ENCODE measurements at regions not wholly inside any gene's neighbourhood (a gene's known extent, or its start where the extent isn't known, plus 50 kb on each side); places are given as distances from the start of the nearest gene placed in this dataset.

- Histone ChIP-seq H3K27ac (no peak overlapping the region), H3K4me3 (ENCODE audit: low read depth, low read length) (no peak overlapping the region), H3K27me3 (ENCODE audit: insufficient read depth, low read depth, severe bottlenecking) (no peaks in the 10 kb centered on the region), H3K36me3 (no peaks in the 10 kb centered on the region), H3K9me3 (ENCODE audit: severe bottlenecking) (no peaks in the 10 kb centered on the region)
- DNase-seq, result no peak
- TF ChIP-seq, protein P1, sequence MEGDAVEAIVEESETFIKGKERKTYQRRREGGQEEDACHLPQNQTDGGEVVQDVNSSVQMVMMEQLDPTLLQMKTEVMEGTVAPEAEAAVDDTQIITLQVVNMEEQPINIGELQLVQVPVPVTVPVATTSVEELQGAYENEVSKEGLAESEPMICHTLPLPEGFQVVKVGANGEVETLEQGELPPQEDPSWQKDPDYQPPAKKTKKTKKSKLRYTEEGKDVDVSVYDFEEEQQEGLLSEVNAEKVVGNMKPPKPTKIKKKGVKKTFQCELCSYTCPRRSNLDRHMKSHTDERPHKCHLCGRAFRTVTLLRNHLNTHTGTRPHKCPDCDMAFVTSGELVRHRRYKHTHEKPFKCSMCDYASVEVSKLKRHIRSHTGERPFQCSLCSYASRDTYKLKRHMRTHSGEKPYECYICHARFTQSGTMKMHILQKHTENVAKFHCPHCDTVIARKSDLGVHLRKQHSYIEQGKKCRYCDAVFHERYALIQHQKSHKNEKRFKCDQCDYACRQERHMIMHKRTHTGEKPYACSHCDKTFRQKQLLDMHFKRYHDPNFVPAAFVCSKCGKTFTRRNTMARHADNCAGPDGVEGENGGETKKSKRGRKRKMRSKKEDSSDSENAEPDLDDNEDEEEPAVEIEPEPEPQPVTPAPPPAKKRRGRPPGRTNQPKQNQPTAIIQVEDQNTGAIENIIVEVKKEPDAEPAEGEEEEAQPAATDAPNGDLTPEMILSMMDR (IDR thresholded peaks at IDR 0.05; ENCODE audit: low read depth, low read length), result no peak
Measured at GRCh38 chr6:1510239-1510638, 99.5 kb upstream of the FOXC1 start.

- H3K27ac ChIP-seq, result no peak overlapping the region
- no peak for DNase-seq
- TF ChIP-seq, protein P1 (IDR thresholded peaks at IDR 0.05; ENCODE audit: low read depth, low read length), result no peak
- no peaks in the 10 kb centered on the region for H3K36me3 ChIP-seq
- H3K4me3 ChIP-seq (ENCODE audit: low read depth, low read length), result no peak overlapping the region
- H3K27me3 ChIP-seq (ENCODE audit: insufficient read depth, low read depth, severe bottlenecking), result no peaks in the 10 kb centered on the region
- H3K9me3 ChIP-seq (ENCODE audit: severe bottlenecking), result no peaks in the 10 kb centered on the region
Measured at GRCh38 chr6:1513215-1513780, 96.4 kb upstream of the FOXC1 start.

DNA sequence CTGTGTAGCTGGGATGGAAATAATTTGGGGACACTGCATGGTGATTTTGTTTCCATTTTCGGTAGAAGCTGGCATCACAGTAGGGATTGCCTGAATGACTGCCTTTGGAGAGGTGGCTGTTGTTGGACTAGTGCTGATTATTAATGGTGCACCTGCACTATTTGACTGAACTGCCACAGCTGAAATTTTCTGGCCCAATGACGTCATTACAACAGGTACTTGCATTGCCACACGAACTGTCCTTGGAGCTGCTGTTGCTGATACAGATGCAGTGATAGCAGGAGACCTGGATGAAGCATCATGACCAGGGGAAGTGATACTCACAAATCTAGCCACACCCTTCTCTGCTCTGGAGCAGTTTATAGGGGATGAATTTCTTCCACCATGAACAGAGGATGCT is 95.6 kb upstream of the FOXC1 start:
- no peak for DNase-seq
- TF ChIP-seq, protein P1 (IDR thresholded peaks at IDR 0.05; ENCODE audit: low read depth, low read length), result no peak
- H3K4me3 ChIP-seq (ENCODE audit: low read depth, low read length), result no peak overlapping the region
- H3K27me3 ChIP-seq (ENCODE audit: insufficient read depth, low read depth, severe bottlenecking), result no peaks in the 10 kb centered on the region
- H3K9me3 ChIP-seq (ENCODE audit: severe bottlenecking), result no peaks in the 10 kb centered on the region
- H3K36me3 ChIP-seq, result no peaks in the 10 kb centered on the region
- no peak overlapping the region for H3K27ac ChIP-seq

- Histone ChIP-seq H3K27ac (no peak overlapping the region), H3K4me3 (ENCODE audit: low read depth, low read length) (no peak overlapping the region), H3K36me3 (no peaks in the 10 kb centered on the region), H3K9me3 (ENCODE audit: severe bottlenecking) (no peaks in the 10 kb centered on the region), H3K27me3 (ENCODE audit: insufficient read depth, low read depth, severe bottlenecking) (no peaks in the 10 kb centered on the region)
- DNase-seq, result no peak
- TF ChIP-seq, protein P1 (IDR thresholded peaks at IDR 0.05; ENCODE audit: low read depth, low read length), result no peak
Measured at GRCh38 chr6:1515280-1515679, 94.4 kb upstream of the FOXC1 start.

GRCh38 chr6:1515781-1516180 is 93.9 kb upstream of the FOXC1 start:
- no peaks in the 10 kb centered on the region for H3K36me3 ChIP-seq
- no peaks in the 10 kb centered on the region for H3K27me3 ChIP-seq (ENCODE audit: insufficient read depth, low read depth, severe bottlenecking)
- TF ChIP-seq, protein P1 (IDR thresholded peaks at IDR 0.05; ENCODE audit: low read depth, low read length), result no peak
- H3K4me3 ChIP-seq (ENCODE audit: low read depth, low read length), result no peak overlapping the region
- no peaks in the 10 kb centered on the region for H3K9me3 ChIP-seq (ENCODE audit: severe bottlenecking)
- H3K27ac ChIP-seq, result no peak overlapping the region; the same call in 1 of the 2 replicates
- no peak for DNase-seq

Measured in WERI-Rb-1 (cell line).